ENCODE measurements at regions not wholly inside any gene's neighbourhood (a gene's known extent, or its start where the extent isn't known, plus 50 kb on each side); places are given as distances from the start of the nearest gene placed in this dataset.

DNA sequence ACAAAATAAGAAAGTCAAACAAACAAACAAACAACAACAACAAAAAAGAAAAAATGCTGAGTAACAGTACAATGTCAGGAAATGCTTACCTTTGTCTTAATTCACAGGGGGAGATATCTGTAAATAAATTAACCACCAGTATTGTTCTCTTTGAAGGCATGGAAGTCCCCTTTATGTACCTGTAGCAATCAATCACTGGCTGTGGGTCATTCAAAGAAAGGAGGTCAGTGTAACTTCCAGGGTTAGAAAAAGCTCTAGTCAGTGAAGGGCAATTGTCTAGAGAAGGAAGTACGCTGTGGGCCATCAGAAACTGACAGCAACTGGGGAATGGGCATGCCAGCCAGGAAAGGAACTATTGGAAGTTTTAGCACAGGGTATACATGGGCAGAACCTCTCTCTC is 121.5 kb upstream of the LUZP2 start:
- 70 to 84% (median 71%) methylated on average over 1 of the region's 1 CpG for WGBS, 4 donors
- ATAC-seq = no peak
- TF ChIP-seq, protein P1, sequence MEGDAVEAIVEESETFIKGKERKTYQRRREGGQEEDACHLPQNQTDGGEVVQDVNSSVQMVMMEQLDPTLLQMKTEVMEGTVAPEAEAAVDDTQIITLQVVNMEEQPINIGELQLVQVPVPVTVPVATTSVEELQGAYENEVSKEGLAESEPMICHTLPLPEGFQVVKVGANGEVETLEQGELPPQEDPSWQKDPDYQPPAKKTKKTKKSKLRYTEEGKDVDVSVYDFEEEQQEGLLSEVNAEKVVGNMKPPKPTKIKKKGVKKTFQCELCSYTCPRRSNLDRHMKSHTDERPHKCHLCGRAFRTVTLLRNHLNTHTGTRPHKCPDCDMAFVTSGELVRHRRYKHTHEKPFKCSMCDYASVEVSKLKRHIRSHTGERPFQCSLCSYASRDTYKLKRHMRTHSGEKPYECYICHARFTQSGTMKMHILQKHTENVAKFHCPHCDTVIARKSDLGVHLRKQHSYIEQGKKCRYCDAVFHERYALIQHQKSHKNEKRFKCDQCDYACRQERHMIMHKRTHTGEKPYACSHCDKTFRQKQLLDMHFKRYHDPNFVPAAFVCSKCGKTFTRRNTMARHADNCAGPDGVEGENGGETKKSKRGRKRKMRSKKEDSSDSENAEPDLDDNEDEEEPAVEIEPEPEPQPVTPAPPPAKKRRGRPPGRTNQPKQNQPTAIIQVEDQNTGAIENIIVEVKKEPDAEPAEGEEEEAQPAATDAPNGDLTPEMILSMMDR (IDR thresholded peaks at IDR 0.05) = no peak
- TF ChIP-seq POLR2A (IDR thresholded peaks at IDR 0.05) = no peak

DNA sequence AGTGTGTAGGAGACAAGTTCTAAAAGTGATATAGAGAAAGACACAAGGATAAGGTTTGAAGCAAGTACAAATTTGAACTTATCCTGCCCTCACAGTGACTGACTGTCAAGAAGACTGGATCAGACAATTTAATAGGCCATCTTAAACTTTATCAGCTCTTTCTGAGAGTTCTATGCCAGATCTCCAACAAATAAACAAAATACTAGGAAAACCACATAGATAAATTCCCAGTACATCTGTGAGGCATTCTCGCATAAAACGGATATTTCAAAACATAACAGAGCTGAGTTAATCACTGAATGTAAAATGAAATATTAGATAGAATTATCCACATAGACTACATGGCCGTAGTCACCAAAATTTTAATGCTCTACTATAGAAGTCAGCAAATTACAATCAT is 120.9 kb upstream of the LUZP2 start:
- WGBS, 4 donors = 64 to 78% (median 71%) methylated on average over 3 of the region's 3 CpGs
- no peak overlapping the region for H3K27ac ChIP-seq
- intact Hi-C loops (cut with DNase I) = no loop called here
- TF ChIP-seq POLR2A (IDR thresholded peaks at IDR 0.05) = no peak
- TF ChIP-seq, protein P1 (IDR thresholded peaks at IDR 0.05) = no peak
- H3K36me3 ChIP-seq = no peaks in the 10 kb centered on the region
- peaks cover 0 to 4% (median 0%) of the 10 kb centered on the region in 12 donors for H3K9me3 ChIP-seq
- no peak overlapping the region for H3K4me3 ChIP-seq
- ATAC-seq (no peak), DNase-seq (no peak)
- no peaks in the 10 kb centered on the region for H3K27me3 ChIP-seq
- no peaks in the 10 kb centered on the region for H3K4me1 ChIP-seq

More for the DNA sequence above, 121.5 kb upstream of the LUZP2 start:
- Histone ChIP-seq H3K9me3 (peaks cover 0 to 5% (median 0%) of the 10 kb centered on the region in 12 donors), H3K27me3 (no peaks in the 10 kb centered on the region), H3K4me1 (no peaks in the 10 kb centered on the region), H3K27ac (no peak overlapping the region), H3K36me3 (no peaks in the 10 kb centered on the region), H3K4me3 (no peak overlapping the region)
- intact Hi-C loops (cut with DNase I) = no loop called here
- no peak for DNase-seq

DNA sequence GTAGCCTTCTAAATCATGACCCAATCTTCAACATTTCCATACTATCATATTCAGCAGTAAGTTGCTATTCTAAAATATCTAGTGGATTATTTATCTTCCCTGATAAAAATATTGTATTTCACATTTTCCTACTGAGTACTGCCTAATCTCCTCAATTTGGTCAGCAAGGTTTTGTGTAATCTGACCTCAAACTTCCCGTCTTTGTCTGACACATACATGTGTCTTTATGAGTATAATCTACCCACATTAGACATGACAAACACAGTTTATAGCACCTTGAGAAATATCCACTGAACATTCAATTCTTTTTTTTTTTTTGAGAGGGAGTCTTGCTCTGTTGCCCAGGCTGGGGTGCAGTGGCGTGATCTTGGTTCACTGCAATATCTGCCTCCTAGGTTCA is 113.7 kb upstream of the LUZP2 start:
- Histone ChIP-seq H3K27ac (no peak overlapping the region), H3K9me3 (no peaks in the 10 kb centered on the region), H3K4me1 (no peaks in the 10 kb centered on the region), H3K27me3 (no peaks in the 10 kb centered on the region), H3K36me3 (no peaks in the 10 kb centered on the region), H3K4me3 (no peak overlapping the region)
- intact Hi-C loops (cut with DNase I) = no loop called here
- 83 to 93% (median 88%) methylated on average over 2 of the region's 2 CpGs for WGBS, 4 donors
- ATAC-seq (no peak), DNase-seq (no peak)
- no peak for TF ChIP-seq POLR2A (IDR thresholded peaks at IDR 0.05)
- TF ChIP-seq, protein P1 (IDR thresholded peaks at IDR 0.05) = no peak

DNA sequence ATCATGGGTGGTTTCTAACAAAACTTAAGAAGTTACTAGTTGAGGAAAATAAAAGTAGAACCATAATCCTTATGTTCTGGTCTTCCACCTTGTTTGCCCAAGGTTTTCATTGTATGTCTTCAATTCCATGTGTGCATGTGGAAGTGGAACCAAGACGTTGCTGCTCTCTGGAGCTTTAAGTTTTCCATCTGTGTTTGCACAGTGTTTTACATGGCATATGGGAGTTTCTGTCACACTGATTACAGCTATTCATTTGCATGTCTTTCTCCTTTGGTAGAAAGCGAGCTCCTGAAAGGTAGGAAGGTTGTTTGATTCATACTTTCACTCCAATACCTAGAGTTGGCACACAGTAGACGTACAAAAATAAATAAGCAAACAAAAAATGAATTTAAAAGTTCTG is 112.6 kb upstream of the LUZP2 start:
- H3K27me3 ChIP-seq = no peaks in the 10 kb centered on the region
- H3K4me1 ChIP-seq = no peaks in the 10 kb centered on the region
- H3K36me3 ChIP-seq = no peaks in the 10 kb centered on the region
- intact Hi-C loops (cut with DNase I) = no loop called here
- H3K4me3 ChIP-seq = no peak overlapping the region
- H3K9me3 ChIP-seq = no peaks in the 10 kb centered on the region
- no peak for ATAC-seq
- H3K27ac ChIP-seq = no peak overlapping the region
- DNase-seq = no peak
- no peak for TF ChIP-seq POLR2A (IDR thresholded peaks at IDR 0.05)
- TF ChIP-seq, protein P1 (IDR thresholded peaks at IDR 0.05) = no peak
- WGBS, 4 donors = 40 to 62% (median 51%) methylated on average over 3 of the region's 3 CpGs
